Ovary (tissue), 7 donors: ENCODE measurements at regions not wholly inside any gene's neighbourhood (a gene's known extent, or its start where the extent isn't known, plus 50 kb on each side); places are given as distances from the start of the nearest gene placed in this dataset.

Experiments used
- DNase-seq, 5 donors: peaks; one replicate each; pipeline ENCODE4 v3.0.0-alpha.2; 2019 to 2020
- H3K27ac ChIP-seq, 2 donors: fragments of 200-600 bp; one replicate each; pipeline versions ENCODE4 v1.5.1 to v1.8.0; 2019 to 2022
- H3K27me3 ChIP-seq: fragments of 200-600 bp; one replicate; pipeline ENCODE4 v1.8.0; 2022
- H3K36me3 ChIP-seq: fragments of 200-600 bp; sonication (generic); one replicate; pipeline ENCODE4 v1.5.1; 2019
- H3K4me1 ChIP-seq: one replicate; pipeline ENCODE4 v1.8.1; 2013; ENCODE audit warnings: mild to moderate bottlenecking, moderate library complexity; ENCODE audit not compliant: insufficient read depth
- H3K4me3 ChIP-seq: fragments of 200-600 bp; sonication (generic); one replicate; pipeline ENCODE4 v1.5.1; 2017
- H3K9me3 ChIP-seq, 2 donors: fragments of 200-600 bp in 1 of 2; sonication (generic) in 1 of 2; one replicate each; pipeline versions ENCODE4 v1.5.1 to v1.8.1; 2013 to 2019; ENCODE audit warnings: mild to moderate bottlenecking in 1 of 2, moderate library complexity in 1 of 2
- CTCF ChIP-seq, 3 donors: fragments of 450-650 bp in 2 of 3; fragments of 200-600 bp in 1 of 3; IDR thresholded peaks; one replicate each; pipeline versions ENCODE4 v1.5.1 to v1.8.0; 2016 to 2022; ENCODE audit warnings: antibody characterized with exemption in 3 of 3, mild to moderate bottlenecking in 1 of 3
- EP300 ChIP-seq: sonication (generic); formaldehyde crosslinking; IDR thresholded peaks from one replicate; pipeline ENCODE4 v1.6.1; 2017; ENCODE audit warnings: antibody characterized with exemption
- POLR2A ChIP-seq: fragments of 450-650 bp; IDR thresholded peaks from one replicate; pipeline ENCODE4 v1.6.1; 2017; ENCODE audit warnings: antibody characterized with exemption, mild to moderate bottlenecking, moderate library complexity
- WGBS, 3 donors: extraction: QIAGEN DNeasy Blood & Tissue Kit in 1 of 3; methylation state at CpG; one replicate each; pipeline versions ENCODE4 v1.1.5 to v1.1.7; 2013 to 2017; 5-methylcytosine and 5-hydroxymethylcytosine counted together
- intact Hi-C, 4 donors: fragments of 100-400 bp; cut with DNase I; formaldehyde crosslinking; loops; one replicate each; pipeline versions ENCODE4 v1.11.0 to v1.15.1; 2022 to 2023
- donor health status: DM: no; HTN: no; CAD: no; lungs with moderate emphysema.
- donor health status: DM: no; HTN: no; CAD: no.
- donor health status: Bipolar disorder and iron deficiency.
- donor health status: DM: no; HTN: no; CAD: no.
- donor health status: DM: yes; HTN: yes; CAD: no.

- TF ChIP-seq EP300 (no peak), CTCF (IDR thresholded peaks at IDR 0.05) (no peak), POLR2A (no peak)
- intact Hi-C loops, result no loop called here
- H3K27ac ChIP-seq, result no peak overlapping the region
- no peaks in the 10 kb centered on the region for H3K27me3 ChIP-seq
- no peak overlapping the region for H3K4me3 ChIP-seq
- peaks cover 1% of the 10 kb centered on the region for H3K4me1 ChIP-seq
- no peaks in the 10 kb centered on the region for H3K36me3 ChIP-seq
- H3K9me3 ChIP-seq, result no peaks in the 10 kb centered on the region
- no peak for DNase-seq
- 69 to 74% (median 71%) methylated on average over 3 of the region's 3 CpGs for WGBS, 3 donors
Observed at GRCh38 chr18:6649421-6650126, 79.9 kb upstream of the ARHGAP28 start.

DNA sequence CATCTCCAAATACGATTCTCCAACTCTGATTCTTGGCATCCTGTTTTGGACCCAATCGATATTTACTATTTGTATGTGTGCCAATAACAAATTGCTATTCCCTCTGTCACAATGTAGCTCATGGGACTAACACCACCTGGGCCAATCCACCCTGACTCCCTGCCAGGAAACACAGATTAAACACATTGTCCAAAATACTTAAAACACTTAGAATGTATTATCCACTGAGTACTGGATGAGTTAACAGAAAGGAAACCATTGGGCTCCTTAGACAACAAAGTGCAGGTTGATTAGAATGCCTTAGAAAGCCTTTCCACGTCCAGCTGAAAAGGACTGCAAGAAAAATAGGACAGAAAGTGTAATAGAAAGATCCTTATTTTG, 79.4 kb upstream of the ARHGAP28 start:
- 29 to 51% (median 42%) methylated on average over 3 of the region's 3 CpGs for WGBS, 3 donors
- intact Hi-C loops, result no loop called here
- Histone ChIP-seq H3K4me1 (peaks cover 1% of the 10 kb centered on the region), H3K36me3 (no peaks in the 10 kb centered on the region), H3K9me3 (no peaks in the 10 kb centered on the region), H3K27ac (no peak overlapping the region), H3K27me3 (no peaks in the 10 kb centered on the region), H3K4me3 (no peak overlapping the region)
- no peak for DNase-seq
- TF ChIP-seq EP300 (no peak), CTCF (IDR thresholded peaks at IDR 0.05) (no peak), POLR2A (no peak)

GRCh38 chr18:6650747-6651146, 78.8 kb upstream of the ARHGAP28 start:
- intact Hi-C loops, result no loop called here
- no peak for DNase-seq
- TF ChIP-seq POLR2A, result no peak
- no peak for TF ChIP-seq CTCF (IDR thresholded peaks at IDR 0.05)
- TF ChIP-seq EP300, result no peak
- no peak overlapping the region for H3K4me3 ChIP-seq
- H3K27me3 ChIP-seq, result no peaks in the 10 kb centered on the region
- no peak overlapping the region for H3K27ac ChIP-seq
- no peaks in the 10 kb centered on the region for H3K9me3 ChIP-seq
- H3K4me1 ChIP-seq, result peaks cover 1% of the 10 kb centered on the region
- H3K36me3 ChIP-seq, result no peaks in the 10 kb centered on the region
- 77 to 88% (median 79%) methylated on average over 6 of the region's 6 CpGs for WGBS, 3 donors

GRCh38 chr18:6652098-6652497, 77.4 kb upstream of the ARHGAP28 start:
- Histone ChIP-seq H3K4me3 (no peak overlapping the region), H3K27me3 (no peaks in the 10 kb centered on the region), H3K4me1 (peaks cover 1% of the 10 kb centered on the region), H3K36me3 (no peaks in the 10 kb centered on the region), H3K9me3 (no peaks in the 10 kb centered on the region), H3K27ac (no peak overlapping the region)
- intact Hi-C loops, result no loop called here
- no peak for DNase-seq
- TF ChIP-seq POLR2A (no peak), EP300 (no peak), CTCF (IDR thresholded peaks at IDR 0.05) (no peak)
